ENCODE measurements at regions not wholly inside any gene's neighbourhood (a gene's known extent, or its start where the extent isn't known, plus 50 kb on each side); places are given as distances from the start of the nearest gene placed in this dataset.

- no peaks in the 10 kb centered on the region for H3K27me3 Mint-ChIP-seq (ENCODE audit: low read depth)
- H2BK5ac ChIP-seq (ENCODE audit: insufficient read length, low read length) = no peak overlapping the region
- no peak overlapping the region for H3K27ac Mint-ChIP-seq
- no peak overlapping the region for H4K5ac ChIP-seq (ENCODE audit: insufficient read length, low read depth, low read length)
- H3K23ac ChIP-seq (ENCODE audit: insufficient read length, low read depth, low read length) = no peak overlapping the region
- no peaks in the 10 kb centered on the region for H3K4me1 ChIP-seq (ENCODE audit: insufficient read depth, low read length)
- H3K23me2 ChIP-seq (ENCODE audit: insufficient read length, low read depth, low read length, poor library complexity, severe bottlenecking) = no peaks in the 10 kb centered on the region
- H3K9ac ChIP-seq (ENCODE audit: extremely low read depth, insufficient read length, low read length) = no peak overlapping the region
- no peak overlapping the region for H3K14ac ChIP-seq (ENCODE audit: insufficient read depth, low read length)
- H3K18ac ChIP-seq (ENCODE audit: insufficient read length, low read depth, low read length) = no peak overlapping the region
- H3K4ac ChIP-seq (ENCODE audit: low read depth, low read length) = no peak overlapping the region
- no peak overlapping the region for H2BK15ac ChIP-seq (ENCODE audit: low read depth, low read length)
- H3K27me3 ChIP-seq (ENCODE audit: insufficient read depth, low read length) = no peaks in the 10 kb centered on the region
- H2BK120ac ChIP-seq (ENCODE audit: low read depth, low read length, poor library complexity, severe bottlenecking) = no peak overlapping the region
- H3K36me3 Mint-ChIP-seq (ENCODE audit: insufficient read depth in 1 of 3, low read depth in 3 of 3) = no peaks in the 10 kb centered on the region
- no peak overlapping the region for H2BK20ac ChIP-seq (ENCODE audit: low read depth, low read length, poor library complexity, severe bottlenecking)
- H2BK12ac ChIP-seq (ENCODE audit: insufficient read length, low read depth, low read length) = no peak overlapping the region
- no peak overlapping the region for H2AFZ ChIP-seq (ENCODE audit: low read length)
- no peak overlapping the region for H3K56ac ChIP-seq (ENCODE audit: insufficient read length, low read depth, low read length)
- H3K79me1 ChIP-seq (ENCODE audit: insufficient read depth, low read depth, low read length, poor library complexity, severe bottlenecking) = no peaks in the 10 kb centered on the region
- H4K91ac ChIP-seq (ENCODE audit: insufficient read length, low read depth, low read length) = no peak overlapping the region
- no peak overlapping the region for H2AK5ac ChIP-seq (ENCODE audit: insufficient read length, low read length)
- no peaks in the 10 kb centered on the region for H3K9me3 Mint-ChIP-seq
- no CpG with 5 or more reads among the region's 4 CpGs for WGBS (ENCODE audit: extremely low coverage, insufficient read length, low lambda C conversion rate)
- no peak overlapping the region for H4K8ac ChIP-seq (replicated peaks; ENCODE audit: insufficient read length, low read depth, low read length)
- no peak for DNase-seq
- H3K9me3 ChIP-seq (ENCODE audit: control insufficient read depth, low read depth, low read length) = no peaks in the 10 kb centered on the region
- H3K79me2 ChIP-seq (ENCODE audit: insufficient read depth, low read length) = no peaks in the 10 kb centered on the region
- H4K20me1 ChIP-seq (ENCODE audit: control insufficient read depth, insufficient read depth, insufficient read length) = no peaks in the 10 kb centered on the region
- peaks cover 0 to 7% of the 10 kb centered on the region in 2 experiments; a peak in 1 of 4 replicates for H3K4me1 Mint-ChIP-seq
- no peak for TF ChIP-seq CTCF (conservative IDR thresholded peaks at IDR 0.05)
- H3K4me3 Mint-ChIP-seq = no peak overlapping the region
- no peak overlapping the region for H3K4me2 ChIP-seq (ENCODE audit: insufficient read depth, insufficient read length, low read length)
- no peak overlapping the region for H3T11ph ChIP-seq (ENCODE audit: low read length)
- no peak overlapping the region for H3K27ac ChIP-seq (ENCODE audit: insufficient read length, low read depth, low read length)
Observed at GRCh38 chr11:87460842-87461637, 423.3 kb downstream of the TMEM135 start.

Data from H9 (cell line).